Esophagus mucosa (tissue), 1 donor: ENCODE measurements at regions not wholly inside any gene's neighbourhood (a gene's known extent, or its start where the extent isn't known, plus 50 kb on each side); places are given as distances from the start of the nearest gene placed in this dataset.

ENCODE experiments used
- ATAC-seq: fragments of 200-7000 bp; cut with Tn5 transposase; one replicate; pipeline ENCODE4 v1.9.1; 2020
- donor health status: DM: yes; HTN: yes; CAD: no.

- ATAC-seq = no peak
Observed at GRCh38 chr5:74285675-74286280, 354.8 kb downstream of the ENC1 start.

GRCh38 chr5:74282490-74282889, 358.0 kb downstream of the ENC1 start:
- no peak for ATAC-seq

GRCh38 chr5:74281166-74281565, 359.4 kb downstream of the ENC1 start:
- ATAC-seq = no peak

- no peak for ATAC-seq
Observed at GRCh38 chr5:74280306-74280705, 360.2 kb downstream of the ENC1 start.

- ATAC-seq = no peak
Observed at GRCh38 chr5:74279244-74279643, 361.3 kb downstream of the ENC1 start.

GRCh38 chr5:74277418-74277817, 363.1 kb downstream of the ENC1 start:
- no peak for ATAC-seq

- no peak for ATAC-seq
Observed at GRCh38 chr5:74275171-74275992, 365.1 kb downstream of the ENC1 start.

- ATAC-seq = no peak
Observed at GRCh38 chr5:74274326-74274725, 366.2 kb downstream of the ENC1 start.

- ATAC-seq = no peak
Observed at GRCh38 chr5:74272831-74273451, 367.6 kb downstream of the ENC1 start.

GRCh38 chr5:74272024-74272775, 368.3 kb downstream of the ENC1 start:
- no peak for ATAC-seq

GRCh38 chr5:74268297-74268696, 372.2 kb downstream of the ENC1 start:
- no peak for ATAC-seq

- ATAC-seq = no peak
Observed at GRCh38 chr5:74266836-74267235, 373.7 kb downstream of the ENC1 start.

GRCh38 chr5:74266132-74266531, 374.4 kb downstream of the ENC1 start:
- ATAC-seq = no peak

- ATAC-seq = no peak
Observed at GRCh38 chr5:74262544-74263207, 377.9 kb downstream of the ENC1 start.

- no peak for ATAC-seq
Observed at GRCh38 chr5:74261866-74262265, 378.7 kb downstream of the ENC1 start.

- no peak for ATAC-seq
Observed at GRCh38 chr5:74261421-74261820, 379.1 kb downstream of the ENC1 start.

- ATAC-seq = no peak
Observed at GRCh38 chr5:74259572-74259971, 381.0 kb downstream of the ENC1 start.

- ATAC-seq = no peak
Observed at GRCh38 chr5:74258314-74258665, 382.2 kb downstream of the ENC1 start.

GRCh38 chr5:74257645-74258313, 382.7 kb downstream of the ENC1 start:
- no peak for ATAC-seq

GRCh38 chr5:74257060-74257527, 383.4 kb downstream of the ENC1 start:
- no peak for ATAC-seq

GRCh38 chr5:74255692-74256392, 384.7 kb downstream of the ENC1 start:
- no peak for ATAC-seq
